GM23338 (cell line): ENCODE measurements at regions not wholly inside any gene's neighbourhood (a gene's known extent, or its start where the extent isn't known, plus 50 kb on each side); places are given as distances from the start of the nearest gene placed in this dataset.

Source experiments
- EZH2 ChIP-seq: fragments of 200-600 bp; sonication (generic); IDR thresholded peaks from one replicate; pipeline ENCODE4 v1.8.0; 2017; ENCODE audit warnings: antibody characterized with exemption, mild to moderate bottlenecking, low read depth; ENCODE audit not compliant: unreplicated experiment
- EZH2phosphoT487 ChIP-seq: fragments of 200-600 bp; sonication (generic); IDR thresholded peaks from one replicate; pipeline ENCODE4 v1.8.1; 2018; ENCODE audit warnings: antibody characterized with exemption; ENCODE audit not compliant: unreplicated experiment
- NANOG ChIP-seq: IDR thresholded peaks from 2 replicates; pipeline ENCODE4 v1.6.1; 2016; ENCODE audit warnings: antibody characterized with exemption, borderline replicate concordance
- POLR2AphosphoS5 ChIP-seq: IDR thresholded peaks from 2 replicates; pipeline ENCODE4 v1.6.1; 2016; ENCODE audit warnings: antibody characterized with exemption, low read depth
- TF ChIP-seq, protein P1 (sequence below), 2 experiments: fragments of 200-600 bp in 1 of 2; sonication (generic) in 1 of 2; conservative IDR thresholded peaks; 2 replicates each; pipeline versions ENCODE4 v1.5.1 to v1.6.1; 2016 to 2017; ENCODE audit warnings: antibody characterized with exemption in 2 of 2, low read depth in 2 of 2, mild to moderate bottlenecking in 2 of 2, moderate library complexity in 1 of 2

DNA sequence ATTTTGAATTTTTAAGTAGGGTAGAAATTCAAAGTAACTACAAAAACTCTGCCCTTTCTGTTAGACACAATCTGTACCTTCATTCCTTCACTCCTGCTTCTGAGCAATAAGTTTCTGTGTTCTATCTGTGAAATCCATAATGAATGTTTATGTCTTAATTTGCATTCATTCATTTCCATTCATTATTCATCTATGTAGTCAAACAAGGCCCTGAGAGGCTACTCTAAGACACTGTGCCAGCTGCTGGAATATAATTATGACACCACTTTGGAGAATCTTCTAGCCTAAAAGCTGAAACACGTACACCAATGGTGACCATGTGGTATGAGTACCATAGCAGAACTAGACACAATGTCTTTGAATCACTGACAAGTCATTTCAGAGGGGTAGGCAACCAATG, 199.9 kb upstream of the FAR2 start:
- TF ChIP-seq NANOG (no peak), EZH2 (no peak), EZH2phosphoT487 (no peak), POLR2AphosphoS5 (no peak)
- TF ChIP-seq, protein P1, sequence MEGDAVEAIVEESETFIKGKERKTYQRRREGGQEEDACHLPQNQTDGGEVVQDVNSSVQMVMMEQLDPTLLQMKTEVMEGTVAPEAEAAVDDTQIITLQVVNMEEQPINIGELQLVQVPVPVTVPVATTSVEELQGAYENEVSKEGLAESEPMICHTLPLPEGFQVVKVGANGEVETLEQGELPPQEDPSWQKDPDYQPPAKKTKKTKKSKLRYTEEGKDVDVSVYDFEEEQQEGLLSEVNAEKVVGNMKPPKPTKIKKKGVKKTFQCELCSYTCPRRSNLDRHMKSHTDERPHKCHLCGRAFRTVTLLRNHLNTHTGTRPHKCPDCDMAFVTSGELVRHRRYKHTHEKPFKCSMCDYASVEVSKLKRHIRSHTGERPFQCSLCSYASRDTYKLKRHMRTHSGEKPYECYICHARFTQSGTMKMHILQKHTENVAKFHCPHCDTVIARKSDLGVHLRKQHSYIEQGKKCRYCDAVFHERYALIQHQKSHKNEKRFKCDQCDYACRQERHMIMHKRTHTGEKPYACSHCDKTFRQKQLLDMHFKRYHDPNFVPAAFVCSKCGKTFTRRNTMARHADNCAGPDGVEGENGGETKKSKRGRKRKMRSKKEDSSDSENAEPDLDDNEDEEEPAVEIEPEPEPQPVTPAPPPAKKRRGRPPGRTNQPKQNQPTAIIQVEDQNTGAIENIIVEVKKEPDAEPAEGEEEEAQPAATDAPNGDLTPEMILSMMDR (conservative IDR thresholded peaks at IDR 0.05; ENCODE audit: low read depth in 2 of 2): no peak
